Breast epithelium (tissue), 4 donors: ENCODE measurements at regions not wholly inside any gene's neighbourhood (a gene's known extent, or its start where the extent isn't known, plus 50 kb on each side); places are given as distances from the start of the nearest gene placed in this dataset.
A peak's percentile ranks its signal among the peaks of the same experiment; 100 is the strongest.

Source experiments
- DNase-seq, 2 donors: peaks; one replicate each; pipeline ENCODE4 v3.0.0-alpha.2; 2019; ENCODE audit warnings: low spot score in 2 of 2
- H3K27ac ChIP-seq, 2 donors: fragments of 200-600 bp; sonication (generic) in 1 of 2; one replicate each; pipeline ENCODE4 v1.5.1; 2016 to 2019; ENCODE audit warnings: mild to moderate bottlenecking in 1 of 2
- H3K27me3 ChIP-seq, 2 donors: fragments of 200-600 bp; sonication (generic) in 1 of 2; one replicate each; pipeline versions ENCODE4 v1.5.1 to v1.6.0; 2017 to 2019; ENCODE audit warnings: control low read depth in 1 of 2, mild to moderate bottlenecking in 1 of 2
- H3K36me3 ChIP-seq: fragments of 200-600 bp; one replicate; pipeline ENCODE4 v1.5.1; 2019
- H3K4me1 ChIP-seq, 2 donors: fragments of 200-600 bp; sonication (generic); one replicate each; pipeline ENCODE4 v1.5.1; 2016 to 2019; ENCODE audit warnings: control low read depth in 1 of 2
- H3K4me3 ChIP-seq, 3 donors: fragments of 200-600 bp; sonication (generic); 1 replicate in 2 of 3; 2 replicates in 1 of 3; pipeline ENCODE4 v1.5.1; 2016 to 2019; ENCODE audit warnings: mild to moderate bottlenecking in 3 of 3, moderate library complexity in 2 of 3
- H3K9me3 ChIP-seq, 2 donors: fragments of 200-600 bp; sonication (generic) in 1 of 2; one replicate each; pipeline ENCODE4 v1.5.1; 2016 to 2019; ENCODE audit warnings: control low read depth in 1 of 2
- CTCF ChIP-seq, 3 donors: fragments of 450-650 bp; IDR thresholded peaks; one replicate each; pipeline ENCODE4 v1.5.1; 2016 to 2017; ENCODE audit warnings: antibody characterized with exemption in 3 of 3, mild to moderate bottlenecking in 3 of 3, moderate library complexity in 3 of 3
- POLR2A ChIP-seq: fragments of 450-650 bp; IDR thresholded peaks from one replicate; pipeline ENCODE4 v1.6.1; 2016; ENCODE audit warnings: antibody characterized with exemption, mild to moderate bottlenecking, moderate library complexity
- POLR2AphosphoS5 ChIP-seq, 3 donors: sonication (generic); formaldehyde crosslinking; IDR thresholded peaks; one replicate each; pipeline ENCODE4 v1.6.1; 2017; ENCODE audit warnings: antibody characterized with exemption in 3 of 3
- intact Hi-C: fragments of 100-400 bp; cut with DNase I; formaldehyde crosslinking; loops from one replicate; pipeline ENCODE4 v1.15.1; 2023; ENCODE audit warnings: low total_unique reads

GRCh38 chr2:23241121-23241520 is 143.9 kb upstream of the KLHL29 start:
- TF ChIP-seq POLR2A (no peak), POLR2AphosphoS5 (IDR thresholded peaks at IDR 0.05) (no peak), CTCF (IDR thresholded peaks at IDR 0.05) (no peak)
- no peak for DNase-seq
- no peaks in the 10 kb centered on the region for H3K36me3 ChIP-seq
- H3K9me3 ChIP-seq: no peaks in the 10 kb centered on the region
- H3K27me3 ChIP-seq: no peaks in the 10 kb centered on the region
- no peak overlapping the region for H3K4me3 ChIP-seq
- no peak overlapping the region for H3K27ac ChIP-seq
- intact Hi-C loops: no loop called here
- no peaks in the 10 kb centered on the region for H3K4me1 ChIP-seq

- TF ChIP-seq POLR2A (no peak), POLR2AphosphoS5 (IDR thresholded peaks at IDR 0.05) (no peak), CTCF (IDR thresholded peaks at IDR 0.05) (no peak)
- Histone ChIP-seq H3K27me3 (no peaks in the 10 kb centered on the region), H3K9me3 (no peaks in the 10 kb centered on the region), H3K36me3 (no peaks in the 10 kb centered on the region), H3K4me1 (no peaks in the 10 kb centered on the region), H3K27ac (no peak overlapping the region), H3K4me3 (no peak overlapping the region)
- intact Hi-C loops: no loop called here
- no peak for DNase-seq
These were observed 143.3 kb upstream of the KLHL29 start for GRCh38 chr2:23241611-23242245.

GRCh38 chr2:23243073-23243659 is 141.8 kb upstream of the KLHL29 start:
- Histone ChIP-seq H3K36me3 (no peaks in the 10 kb centered on the region), H3K9me3 (no peaks in the 10 kb centered on the region), H3K27me3 (no peaks in the 10 kb centered on the region), H3K4me1 (no peaks in the 10 kb centered on the region), H3K27ac (peak overlapping the region; percentile 57 to 74), H3K4me3 (no peak overlapping the region)
- intact Hi-C loops: no loop called here
- no peak for TF ChIP-seq POLR2A
- no peak for TF ChIP-seq POLR2AphosphoS5 (IDR thresholded peaks at IDR 0.05)
- no peak for TF ChIP-seq CTCF (IDR thresholded peaks at IDR 0.05)
- DNase-seq: no peak

- TF ChIP-seq POLR2AphosphoS5 (IDR thresholded peaks at IDR 0.05) (no peak), CTCF (IDR thresholded peaks at IDR 0.05) (no peak), POLR2A (no peak)
- no peaks in the 10 kb centered on the region for H3K27me3 ChIP-seq
- H3K4me1 ChIP-seq: no peaks in the 10 kb centered on the region
- intact Hi-C loops: no loop called here
- H3K36me3 ChIP-seq: no peaks in the 10 kb centered on the region
- no peaks in the 10 kb centered on the region for H3K9me3 ChIP-seq
- peak overlapping the region; percentile 8 to 73 for H3K27ac ChIP-seq
- no peak overlapping the region for H3K4me3 ChIP-seq
- no peak for DNase-seq
These were observed 140.4 kb upstream of the KLHL29 start for GRCh38 chr2:23244617-23245016.

- Histone ChIP-seq H3K27me3 (no peaks in the 10 kb centered on the region), H3K4me1 (peaks cover 0 to 4% of the 10 kb centered on the region in 2 donors), H3K36me3 (no peaks in the 10 kb centered on the region), H3K9me3 (no peaks in the 10 kb centered on the region), H3K4me3 (no peak overlapping the region), H3K27ac (no peak overlapping the region)
- TF ChIP-seq CTCF (IDR thresholded peaks at IDR 0.05) (no peak), POLR2A (no peak), POLR2AphosphoS5 (IDR thresholded peaks at IDR 0.05) (no peak)
- intact Hi-C loops: no loop called here
- no peak for DNase-seq
These were observed 137.8 kb upstream of the KLHL29 start for GRCh38 chr2:23246992-23247683.
